ENCODE measurements at regions not wholly inside any gene's neighbourhood (a gene's known extent, or its start where the extent isn't known, plus 50 kb on each side); places are given as distances from the start of the nearest gene placed in this dataset.
A peak's percentile ranks its signal among the peaks of the same experiment; 100 is the strongest.

GRCh38 chr10:121154846-121155245 is 303.7 kb downstream of the WDR11 start:
- no peaks in the 10 kb centered on the region for H3K36me3 ChIP-seq (ENCODE audit: control insufficient read depth in 2 of 3, insufficient read depth in 3 of 3, low read length in 3 of 3)
- FAIRE-seq (no peak), DNase-seq (no peak)
- no peak for TF ChIP-seq CTCF (IDR thresholded peaks at IDR 0.05; ENCODE audit: borderline replicate concordance, extremely low read depth, insufficient read depth)
- H3K9ac ChIP-seq (ENCODE audit: low read length in 3 of 3): no peak overlapping the region
- H3K27me3 ChIP-seq (ENCODE audit: control insufficient read depth, insufficient read depth, low read length): no peaks in the 10 kb centered on the region
- H3K4me1 ChIP-seq (ENCODE audit: control insufficient read depth in 2 of 3, insufficient read depth in 2 of 3, low read depth in 1 of 3, low read length in 3 of 3): peaks cover 0 to 5% (median 3%) of the 10 kb centered on the region in 3 donors
- H3K9me3 ChIP-seq (ENCODE audit: control insufficient read depth in 2 of 3, insufficient read depth in 1 of 3, low read length in 3 of 3): no peaks in the 10 kb centered on the region
- no peak overlapping the region for H3K4me3 ChIP-seq (ENCODE audit: low read length in 3 of 3)
- no peak overlapping the region for H3K27ac ChIP-seq (ENCODE audit: low read depth in 2 of 2, low read length in 2 of 2)
- intact Hi-C loops (cut with DNase I): no loop called here

GRCh38 chr10:121155742-121156474 is 304.7 kb downstream of the WDR11 start:
- DNase-seq (peak in 1 of 5 donors; percentile 51), FAIRE-seq (no peak)
- no peak for TF ChIP-seq CTCF (IDR thresholded peaks at IDR 0.05; ENCODE audit: borderline replicate concordance, extremely low read depth, insufficient read depth)
- no peaks in the 10 kb centered on the region for H3K9me3 ChIP-seq (ENCODE audit: control insufficient read depth in 2 of 3, insufficient read depth in 1 of 3, low read length in 3 of 3)
- H3K27me3 ChIP-seq (ENCODE audit: control insufficient read depth, insufficient read depth, low read length): no peaks in the 10 kb centered on the region
- peaks cover 0 to 5% (median 3%) of the 10 kb centered on the region in 3 donors for H3K4me1 ChIP-seq (ENCODE audit: control insufficient read depth in 2 of 3, insufficient read depth in 2 of 3, low read depth in 1 of 3, low read length in 3 of 3)
- intact Hi-C loops (cut with DNase I): no loop called here
- H3K4me3 ChIP-seq (ENCODE audit: low read length in 3 of 3): no peak overlapping the region
- H3K36me3 ChIP-seq (ENCODE audit: control insufficient read depth in 2 of 3, insufficient read depth in 3 of 3, low read length in 3 of 3): no peaks in the 10 kb centered on the region
- no peak overlapping the region for H3K9ac ChIP-seq (ENCODE audit: low read length in 3 of 3)
- H3K27ac ChIP-seq (ENCODE audit: low read depth in 2 of 2, low read length in 2 of 2): no peak overlapping the region

DNA sequence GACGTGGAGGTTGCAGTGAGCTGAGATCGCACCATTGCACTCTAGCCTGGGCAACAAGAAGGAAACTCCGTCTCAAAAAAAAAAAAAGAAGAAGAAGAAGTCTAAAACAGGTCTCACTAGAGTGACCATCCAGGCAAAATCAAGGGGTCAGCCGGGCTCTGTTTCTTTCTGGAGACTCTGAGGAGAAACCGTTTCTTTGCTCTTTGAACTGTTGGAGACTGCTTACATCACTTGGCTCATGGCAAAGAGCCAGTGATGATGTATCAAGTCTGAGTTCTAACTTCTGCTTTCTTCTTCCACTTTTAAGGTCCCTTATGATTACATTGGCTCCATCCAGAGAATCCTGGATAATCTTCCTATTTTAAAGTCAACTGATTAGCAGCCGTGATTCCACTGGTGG is 306.8 kb downstream of the WDR11 start:
- peak; percentile 17 for FAIRE-seq

More for the DNA sequence above, 306.8 kb downstream of the WDR11 start:
- Histone ChIP-seq H3K4me1 (ENCODE audit: control insufficient read depth in 2 of 3, insufficient read depth in 2 of 3, low read depth in 1 of 3, low read length in 3 of 3) (peaks cover 0 to 5% (median 3%) of the 10 kb centered on the region in 3 donors), H3K9ac (ENCODE audit: low read length in 3 of 3) (no peak overlapping the region), H3K4me3 (ENCODE audit: low read length in 3 of 3) (no peak overlapping the region), H3K27me3 (ENCODE audit: control insufficient read depth, insufficient read depth, low read length) (no peaks in the 10 kb centered on the region), H3K9me3 (ENCODE audit: control insufficient read depth in 2 of 3, insufficient read depth in 1 of 3, low read length in 3 of 3) (no peaks in the 10 kb centered on the region), H3K36me3 (ENCODE audit: control insufficient read depth in 2 of 3, insufficient read depth in 3 of 3, low read length in 3 of 3) (no peaks in the 10 kb centered on the region), H3K27ac (ENCODE audit: low read depth in 2 of 2, low read length in 2 of 2) (peak overlapping the region; percentile 47 to 63)
- intact Hi-C loops (cut with DNase I): no loop called here
- peak in 2 of 5 donors; percentile 61 to 82 for DNase-seq
- no peak for TF ChIP-seq CTCF (IDR thresholded peaks at IDR 0.05; ENCODE audit: borderline replicate concordance, extremely low read depth, insufficient read depth)

Data from kidney (tissue), 13 donors.